SU-DHL-6 (cell line): ENCODE measurements at regions not wholly inside any gene's neighbourhood (a gene's known extent, or its start where the extent isn't known, plus 50 kb on each side); places are given as distances from the start of the nearest gene placed in this dataset.

Experiments
- H2AFZ ChIP-seq: fragments of 200-600 bp; sonication (generic); 2 replicates; pipeline ENCODE4 v1.6.1; 2014; ENCODE audit warnings: low read depth, mild to moderate bottlenecking, moderate library complexity, mixed read lengths, antibody characterized with exemption, low read length; ENCODE audit not compliant: severe bottlenecking
- H3F3A ChIP-seq: fragments of 200-600 bp; shearing (Covaris generic); 2 replicates; pipeline ENCODE4 v1.6.0; 2016; ENCODE audit warnings: antibody characterized with exemption, mild to moderate bottlenecking; ENCODE audit not compliant: insufficient read depth
- H3K27ac ChIP-seq: fragments of 200-600 bp; sonication (generic); 2 replicates; pipeline ENCODE4 v1.5.1; 2016; ENCODE audit warnings: low read depth, mild to moderate bottlenecking, low read length, moderate library complexity, mixed read lengths
- H3K27me3 ChIP-seq: fragments of 200-600 bp; sonication (generic), shearing (Covaris generic); 2 replicates; pipeline ENCODE4 v1.6.0; 2014; ENCODE audit warnings: mild to moderate bottlenecking, low read length
- H3K36me3 ChIP-seq: fragments of 200-600 bp; sonication (generic); 2 replicates; pipeline ENCODE4 v1.6.1; 2014; ENCODE audit warnings: mild to moderate bottlenecking, low read length, mixed read lengths
- H3K4me2 ChIP-seq: fragments of 300-600, 200-600 bp; shearing (Covaris generic), sonication (generic); 2 replicates; pipeline ENCODE4 v1.6.0; 2014; ENCODE audit warnings: low read length, low read depth, mild to moderate bottlenecking; ENCODE audit not compliant: poor library complexity, severe bottlenecking
- H3K4me3 ChIP-seq: fragments of 200-600 bp; sonication (generic); 2 replicates; pipeline ENCODE4 v1.5.1; 2014; ENCODE audit warnings: antibody characterized with exemption, low read length, mild to moderate bottlenecking, mixed read lengths; ENCODE audit not compliant: insufficient read depth, poor library complexity, severe bottlenecking
- H3K79me2 ChIP-seq: fragments of 200-600 bp; sonication (generic); 2 replicates; pipeline ENCODE4 v1.6.1; 2014; ENCODE audit warnings: mild to moderate bottlenecking, low read length, moderate library complexity; ENCODE audit not compliant: insufficient read depth
- H3K9ac ChIP-seq: fragments of 200-600 bp; sonication (generic); 2 replicates; pipeline ENCODE4 v1.7.0; 2014; ENCODE audit warnings: mild to moderate bottlenecking, low read length
- H3K9me2 ChIP-seq: fragments of 200-600 bp; sonication (generic); replicated peaks from 2 replicates; pipeline ENCODE4 v1.6.1; 2014; ENCODE audit warnings: low read length; ENCODE audit not compliant: insufficient read depth
- H3K9me3 ChIP-seq: fragments of 200-600 bp; sonication (generic); 2 replicates; pipeline ENCODE4 v1.6.1; 2014; ENCODE audit warnings: low read length, mixed read lengths; ENCODE audit not compliant: insufficient read depth
- H4K20me1 ChIP-seq: fragments of 200-600 bp; sonication (generic); 2 replicates; pipeline ENCODE4 v1.6.1; 2014; ENCODE audit warnings: low read depth, mild to moderate bottlenecking, antibody characterized with exemption, low read length, moderate library complexity, mixed read lengths
- EZH2phosphoT487 ChIP-seq: fragments of 200-600 bp; sonication (generic), shearing (Covaris generic); conservative IDR thresholded peaks from 2 replicates; pipeline ENCODE4 v1.6.1; 2018; ENCODE audit warnings: mild to moderate bottlenecking, antibody characterized with exemption, low read length, moderate library complexity, mixed read lengths
- TF ChIP-seq, protein P1 (sequence below): fragments of 200-600 bp; sonication (generic); IDR thresholded peaks from one replicate; pipeline ENCODE4 v1.5.1; 2017; ENCODE audit warnings: antibody characterized with exemption, mild to moderate bottlenecking, low read length, moderate library complexity; ENCODE audit not compliant: insufficient read depth, poor library complexity, severe bottlenecking

DNA sequence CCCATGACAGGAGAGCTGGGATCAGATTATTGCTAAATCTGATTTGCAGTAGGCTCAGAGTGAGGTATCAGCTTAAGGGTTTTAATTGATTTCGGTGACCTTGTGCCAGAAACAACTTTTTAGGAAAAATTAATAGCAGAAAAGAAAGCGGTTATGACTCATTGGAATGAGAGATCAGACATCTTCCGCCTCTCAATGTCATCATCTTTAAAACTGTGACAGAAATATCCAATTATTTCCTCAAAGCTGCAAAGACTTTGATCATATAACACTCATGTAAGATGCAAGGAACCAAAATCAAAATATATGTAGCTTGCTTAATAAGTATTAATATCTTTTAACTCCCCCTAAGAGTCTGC, 190.1 kb upstream of the FOXF1 start:
- Histone ChIP-seq H3K9me3 (no peaks in the 10 kb centered on the region), H4K20me1 (no peaks in the 10 kb centered on the region), H3K27me3 (no peaks in the 10 kb centered on the region), H3K4me3 (no peak overlapping the region), H3K79me2 (no peaks in the 10 kb centered on the region), H3K27ac (no peak overlapping the region), H3K36me3 (no peaks in the 10 kb centered on the region), H3F3A (no peaks in the 10 kb centered on the region), H3K4me2 (no peak overlapping the region), H2AFZ (no peak overlapping the region), H3K9me2 (no peaks in the 10 kb centered on the region), H3K9ac (no peak overlapping the region)
- TF ChIP-seq, protein P1, sequence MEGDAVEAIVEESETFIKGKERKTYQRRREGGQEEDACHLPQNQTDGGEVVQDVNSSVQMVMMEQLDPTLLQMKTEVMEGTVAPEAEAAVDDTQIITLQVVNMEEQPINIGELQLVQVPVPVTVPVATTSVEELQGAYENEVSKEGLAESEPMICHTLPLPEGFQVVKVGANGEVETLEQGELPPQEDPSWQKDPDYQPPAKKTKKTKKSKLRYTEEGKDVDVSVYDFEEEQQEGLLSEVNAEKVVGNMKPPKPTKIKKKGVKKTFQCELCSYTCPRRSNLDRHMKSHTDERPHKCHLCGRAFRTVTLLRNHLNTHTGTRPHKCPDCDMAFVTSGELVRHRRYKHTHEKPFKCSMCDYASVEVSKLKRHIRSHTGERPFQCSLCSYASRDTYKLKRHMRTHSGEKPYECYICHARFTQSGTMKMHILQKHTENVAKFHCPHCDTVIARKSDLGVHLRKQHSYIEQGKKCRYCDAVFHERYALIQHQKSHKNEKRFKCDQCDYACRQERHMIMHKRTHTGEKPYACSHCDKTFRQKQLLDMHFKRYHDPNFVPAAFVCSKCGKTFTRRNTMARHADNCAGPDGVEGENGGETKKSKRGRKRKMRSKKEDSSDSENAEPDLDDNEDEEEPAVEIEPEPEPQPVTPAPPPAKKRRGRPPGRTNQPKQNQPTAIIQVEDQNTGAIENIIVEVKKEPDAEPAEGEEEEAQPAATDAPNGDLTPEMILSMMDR = no peak
- no peak for TF ChIP-seq EZH2phosphoT487

DNA sequence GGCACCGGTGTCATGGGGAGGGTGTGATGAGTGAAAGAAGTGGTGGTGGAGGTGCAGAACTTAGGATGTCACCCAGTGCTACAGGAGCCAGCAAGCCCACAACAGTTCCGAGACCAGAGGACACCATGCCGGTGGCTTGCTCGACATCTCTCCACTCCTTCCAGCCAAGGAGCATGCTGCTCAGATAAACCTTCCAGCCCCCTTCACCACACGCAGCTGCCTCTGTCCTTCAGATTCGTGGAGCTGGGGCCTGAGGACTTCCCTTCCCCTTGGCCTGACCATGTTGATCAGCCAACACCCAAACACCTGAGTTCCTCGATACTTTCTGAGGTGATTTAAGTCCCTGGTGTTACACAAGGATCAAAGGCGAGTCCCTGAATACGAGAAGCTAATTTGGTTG, 188.8 kb upstream of the FOXF1 start:
- no peaks in the 10 kb centered on the region for H3K36me3 ChIP-seq
- H4K20me1 ChIP-seq = no peaks in the 10 kb centered on the region
- H3K4me2 ChIP-seq = no peak overlapping the region
- TF ChIP-seq, protein P1 = no peak
- TF ChIP-seq EZH2phosphoT487 = no peak
- no peak overlapping the region for H2AFZ ChIP-seq
- H3K9me3 ChIP-seq = no peaks in the 10 kb centered on the region
- no peaks in the 10 kb centered on the region for H3K79me2 ChIP-seq
- no peaks in the 10 kb centered on the region for H3F3A ChIP-seq
- H3K9me2 ChIP-seq = no peaks in the 10 kb centered on the region
- no peaks in the 10 kb centered on the region for H3K27me3 ChIP-seq
- no peak overlapping the region for H3K4me3 ChIP-seq
- H3K27ac ChIP-seq = no peak overlapping the region
- no peak overlapping the region for H3K9ac ChIP-seq

DNA sequence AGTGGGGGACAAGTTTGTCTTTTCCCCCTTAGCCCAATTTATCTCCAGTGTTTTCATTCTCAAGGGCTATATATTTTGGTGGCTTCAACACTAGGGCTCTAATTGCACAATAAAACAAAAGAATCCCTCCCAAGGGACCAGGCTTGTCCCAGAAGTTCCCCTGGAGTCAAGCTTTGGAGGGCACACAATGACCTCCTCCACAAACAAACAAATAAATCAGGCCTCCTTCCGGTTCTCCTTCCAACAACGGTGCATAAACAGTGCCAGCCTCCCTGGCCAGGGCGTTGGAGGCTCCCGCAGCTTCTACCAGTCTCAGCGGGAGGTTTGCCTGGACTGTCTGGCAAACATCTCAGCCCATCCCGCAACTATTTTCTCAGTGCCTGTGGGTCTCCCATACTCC, 188.0 kb upstream of the FOXF1 start:
- H3F3A ChIP-seq = no peaks in the 10 kb centered on the region
- no peak for TF ChIP-seq EZH2phosphoT487
- TF ChIP-seq, protein P1 = no peak
- no peaks in the 10 kb centered on the region for H3K9me3 ChIP-seq
- no peaks in the 10 kb centered on the region for H3K27me3 ChIP-seq
- no peaks in the 10 kb centered on the region for H4K20me1 ChIP-seq
- no peak overlapping the region for H3K4me3 ChIP-seq
- H3K9me2 ChIP-seq = no peaks in the 10 kb centered on the region
- no peak overlapping the region for H2AFZ ChIP-seq
- H3K4me2 ChIP-seq = no peak overlapping the region
- H3K27ac ChIP-seq = no peak overlapping the region
- H3K9ac ChIP-seq = no peak overlapping the region
- H3K36me3 ChIP-seq = no peaks in the 10 kb centered on the region
- H3K79me2 ChIP-seq = no peaks in the 10 kb centered on the region

DNA sequence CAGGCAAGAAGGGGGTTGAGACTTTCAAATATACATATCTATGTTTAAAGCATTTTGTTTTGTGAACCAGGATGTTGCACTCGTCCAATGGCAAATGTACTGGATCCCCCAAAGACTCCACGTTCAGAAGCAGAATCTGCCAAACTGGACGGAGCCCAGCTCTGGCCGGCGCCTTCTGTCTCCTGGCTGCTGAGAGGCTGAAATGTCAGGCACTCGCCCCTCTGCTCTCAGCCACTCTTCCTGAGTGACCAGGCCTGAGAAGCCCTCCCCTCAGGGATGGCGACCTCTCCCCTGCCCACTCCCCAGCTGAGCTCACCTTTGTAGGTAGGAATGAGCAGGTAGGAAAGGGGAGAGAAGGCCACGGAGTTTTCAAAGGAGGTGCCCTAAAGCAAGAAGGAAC, 187.5 kb upstream of the FOXF1 start:
- no peak for TF ChIP-seq EZH2phosphoT487
- TF ChIP-seq, protein P1 = no peak
- no peaks in the 10 kb centered on the region for H3K36me3 ChIP-seq
- no peaks in the 10 kb centered on the region for H3K9me2 ChIP-seq
- no peak overlapping the region for H3K4me2 ChIP-seq
- no peaks in the 10 kb centered on the region for H3F3A ChIP-seq
- no peak overlapping the region for H3K27ac ChIP-seq
- H2AFZ ChIP-seq = no peak overlapping the region
- no peak overlapping the region for H3K9ac ChIP-seq
- no peaks in the 10 kb centered on the region for H3K9me3 ChIP-seq
- no peak overlapping the region for H3K4me3 ChIP-seq
- no peaks in the 10 kb centered on the region for H3K27me3 ChIP-seq
- no peaks in the 10 kb centered on the region for H3K79me2 ChIP-seq
- H4K20me1 ChIP-seq = no peaks in the 10 kb centered on the region
